Uterus (tissue), 3 donors: ENCODE measurements at regions not wholly inside any gene's neighbourhood (a gene's known extent, or its start where the extent isn't known, plus 50 kb on each side); places are given as distances from the start of the nearest gene placed in this dataset.

ENCODE experiments used
- DNase-seq, 2 donors: peaks; one replicate each; pipeline ENCODE4 v3.0.0-alpha.2; 2019 to 2020
- H3K27ac ChIP-seq, 2 donors: fragments of 200-600 bp; sonication (generic); 1 replicate in 1 of 2; 2 replicates in 1 of 2; pipeline ENCODE4 v1.5.1; 2016 to 2018
- H3K27me3 ChIP-seq, 2 donors: fragments of 200-600 bp; sonication (generic); one replicate each; pipeline ENCODE4 v1.5.1; 2018 to 2019; ENCODE audit warnings: control low read depth in 1 of 2
- H3K36me3 ChIP-seq, 2 donors: fragments of 200-600 bp; sonication (generic); one replicate each; pipeline ENCODE4 v1.5.1; 2019; ENCODE audit warnings: control low read depth in 1 of 2
- H3K4me1 ChIP-seq, 2 donors: fragments of 200-600 bp; sonication (generic); one replicate each; pipeline ENCODE4 v1.5.1; 2018 to 2019; ENCODE audit warnings: control low read depth in 1 of 2
- H3K4me3 ChIP-seq, 2 donors: fragments of 200-600 bp; sonication (generic); 1 replicate in 1 of 2; 2 replicates in 1 of 2; pipeline ENCODE4 v1.5.1; 2018 to 2019; ENCODE audit warnings: mild to moderate bottlenecking in 1 of 2
- H3K9me3 ChIP-seq, 2 donors: fragments of 200-600 bp; sonication (generic); one replicate each; pipeline ENCODE4 v1.5.1; 2019; ENCODE audit warnings: control low read depth in 1 of 2
- POLR2A ChIP-seq, 2 donors: fragments of 450-650 bp; IDR thresholded peaks; one replicate each; pipeline ENCODE4 v1.6.1; 2016; ENCODE audit warnings: antibody characterized with exemption in 2 of 2, mild to moderate bottlenecking in 1 of 2, moderate library complexity in 1 of 2
- intact Hi-C: fragments of 100-400 bp; cut with DNase I; formaldehyde crosslinking; loops from one replicate; pipeline ENCODE4 v1.15.1; 2023; ENCODE audit warnings: low total_unique reads
- TF ChIP-seq, protein P1 (sequence below), 4 experiments: fragments of 200-600 bp in 2 of 4; fragments of 450-650 bp in 2 of 4; sonication (generic) in 2 of 4; IDR thresholded peaks; one replicate each; pipeline ENCODE4 v1.5.1; 2016 to 2019; ENCODE audit warnings: antibody characterized with exemption in 4 of 4, mild to moderate bottlenecking in 2 of 4, moderate library complexity in 1 of 4
- donor health status: DM: yes; HTN: yes; CAD: no.

GRCh38 chr17:33980193-33980592 lies 274.9 kb upstream of the CCL2 start:
- H3K36me3 ChIP-seq: no peaks in the 10 kb centered on the region
- H3K4me1 ChIP-seq: no peaks in the 10 kb centered on the region
- no peaks in the 10 kb centered on the region for H3K9me3 ChIP-seq
- TF ChIP-seq POLR2A (IDR thresholded peaks at IDR 0.05): no peak
- TF ChIP-seq, protein P1, sequence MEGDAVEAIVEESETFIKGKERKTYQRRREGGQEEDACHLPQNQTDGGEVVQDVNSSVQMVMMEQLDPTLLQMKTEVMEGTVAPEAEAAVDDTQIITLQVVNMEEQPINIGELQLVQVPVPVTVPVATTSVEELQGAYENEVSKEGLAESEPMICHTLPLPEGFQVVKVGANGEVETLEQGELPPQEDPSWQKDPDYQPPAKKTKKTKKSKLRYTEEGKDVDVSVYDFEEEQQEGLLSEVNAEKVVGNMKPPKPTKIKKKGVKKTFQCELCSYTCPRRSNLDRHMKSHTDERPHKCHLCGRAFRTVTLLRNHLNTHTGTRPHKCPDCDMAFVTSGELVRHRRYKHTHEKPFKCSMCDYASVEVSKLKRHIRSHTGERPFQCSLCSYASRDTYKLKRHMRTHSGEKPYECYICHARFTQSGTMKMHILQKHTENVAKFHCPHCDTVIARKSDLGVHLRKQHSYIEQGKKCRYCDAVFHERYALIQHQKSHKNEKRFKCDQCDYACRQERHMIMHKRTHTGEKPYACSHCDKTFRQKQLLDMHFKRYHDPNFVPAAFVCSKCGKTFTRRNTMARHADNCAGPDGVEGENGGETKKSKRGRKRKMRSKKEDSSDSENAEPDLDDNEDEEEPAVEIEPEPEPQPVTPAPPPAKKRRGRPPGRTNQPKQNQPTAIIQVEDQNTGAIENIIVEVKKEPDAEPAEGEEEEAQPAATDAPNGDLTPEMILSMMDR (IDR thresholded peaks at IDR 0.05): no peak
- no peak overlapping the region for H3K4me3 ChIP-seq
- H3K27me3 ChIP-seq: no peaks in the 10 kb centered on the region
- intact Hi-C loops: no loop called here
- no peak overlapping the region for H3K27ac ChIP-seq
- no peak for DNase-seq

- TF ChIP-seq POLR2A (IDR thresholded peaks at IDR 0.05): no peak
- TF ChIP-seq, protein P1 (IDR thresholded peaks at IDR 0.05): no peak
- no peaks in the 10 kb centered on the region for H3K4me1 ChIP-seq
- H3K4me3 ChIP-seq: no peak overlapping the region
- no peaks in the 10 kb centered on the region for H3K27me3 ChIP-seq
- H3K36me3 ChIP-seq: no peaks in the 10 kb centered on the region
- DNase-seq: no peak
- intact Hi-C loops: no loop called here
- H3K9me3 ChIP-seq: no peaks in the 10 kb centered on the region
- no peak overlapping the region for H3K27ac ChIP-seq
These were observed 273.1 kb upstream of the CCL2 start for GRCh38 chr17:33981711-33982601.

- TF ChIP-seq, protein P1 (IDR thresholded peaks at IDR 0.05): no peak
- TF ChIP-seq POLR2A (IDR thresholded peaks at IDR 0.05): no peak
- Histone ChIP-seq H3K27me3 (no peaks in the 10 kb centered on the region), H3K36me3 (no peaks in the 10 kb centered on the region), H3K4me3 (no peak overlapping the region), H3K4me1 (no peaks in the 10 kb centered on the region), H3K27ac (no peak overlapping the region), H3K9me3 (no peaks in the 10 kb centered on the region)
- intact Hi-C loops: no loop called here
- DNase-seq: no peak
These were observed 272.2 kb upstream of the CCL2 start for GRCh38 chr17:33982909-33983308.

GRCh38 chr17:33983824-33984574 lies 271.1 kb upstream of the CCL2 start:
- Histone ChIP-seq H3K4me3 (no peak overlapping the region), H3K36me3 (no peaks in the 10 kb centered on the region), H3K27ac (no peak overlapping the region), H3K4me1 (no peaks in the 10 kb centered on the region), H3K9me3 (no peaks in the 10 kb centered on the region), H3K27me3 (no peaks in the 10 kb centered on the region)
- TF ChIP-seq, protein P1 (IDR thresholded peaks at IDR 0.05): no peak
- TF ChIP-seq POLR2A (IDR thresholded peaks at IDR 0.05): no peak
- intact Hi-C loops: no loop called here
- DNase-seq: no peak

GRCh38 chr17:33986088-33986487 lies 269.0 kb upstream of the CCL2 start:
- Histone ChIP-seq H3K27ac (no peak overlapping the region), H3K4me1 (no peaks in the 10 kb centered on the region), H3K27me3 (no peaks in the 10 kb centered on the region), H3K9me3 (no peaks in the 10 kb centered on the region), H3K36me3 (no peaks in the 10 kb centered on the region), H3K4me3 (no peak overlapping the region)
- no peak for DNase-seq
- intact Hi-C loops: no loop called here
- no peak for TF ChIP-seq POLR2A (IDR thresholded peaks at IDR 0.05)
- TF ChIP-seq, protein P1 (IDR thresholded peaks at IDR 0.05): no peak
